Colonic mucosa (tissue), 4 donors: ENCODE measurements at regions not wholly inside any gene's neighbourhood (a gene's known extent, or its start where the extent isn't known, plus 50 kb on each side); places are given as distances from the start of the nearest gene placed in this dataset.
"Not testable (repeated sequence)": the region's sequence is repeated elsewhere in the genome, so short reads cannot be mapped to it uniquely, and the experiment has no call there.

Source experiments
- DNase-seq: peaks from one replicate; pipeline ENCODE4 v3.0.0-alpha.2; 2020
- H3K27ac ChIP-seq: fragments of 200-600 bp; one replicate; pipeline ENCODE4 v1.8.0; 2021
- H3K27me3 ChIP-seq: fragments of 200-600 bp; one replicate; pipeline ENCODE4 v1.8.0; 2021
- H3K36me3 ChIP-seq: fragments of 200-600 bp; one replicate; pipeline ENCODE4 v1.8.0; 2021
- H3K4me1 ChIP-seq: fragments of 200-600 bp; one replicate; pipeline ENCODE4 v1.8.0; 2021; ENCODE audit warnings: mild to moderate bottlenecking
- H3K4me3 ChIP-seq: fragments of 200-600 bp; one replicate; pipeline ENCODE4 v1.8.0; 2021
- H3K9ac ChIP-seq, 2 donors: one replicate each; pipeline ENCODE4 v1.7.0; 2013; ENCODE audit warnings: control low read depth in 2 of 2, low read depth in 2 of 2, low read length in 2 of 2
- H3K9me3 ChIP-seq: fragments of 200-600 bp; one replicate; pipeline ENCODE4 v1.8.0; 2021
- CTCF ChIP-seq: fragments of 200-600 bp; IDR thresholded peaks from one replicate; pipeline ENCODE4 v1.8.0; 2022; ENCODE audit warnings: antibody characterized with exemption, mild to moderate bottlenecking
- intact Hi-C: fragments of 100-400 bp; cut with DNase I; formaldehyde crosslinking; loops from one replicate; pipeline ENCODE4 v1.14.1; 2022
- donor health status: healthy.
- donor health status: DM: no; HTN: no; CAD: no.
- donor health status: DM: no; HTN: no; CAD: no.

DNA sequence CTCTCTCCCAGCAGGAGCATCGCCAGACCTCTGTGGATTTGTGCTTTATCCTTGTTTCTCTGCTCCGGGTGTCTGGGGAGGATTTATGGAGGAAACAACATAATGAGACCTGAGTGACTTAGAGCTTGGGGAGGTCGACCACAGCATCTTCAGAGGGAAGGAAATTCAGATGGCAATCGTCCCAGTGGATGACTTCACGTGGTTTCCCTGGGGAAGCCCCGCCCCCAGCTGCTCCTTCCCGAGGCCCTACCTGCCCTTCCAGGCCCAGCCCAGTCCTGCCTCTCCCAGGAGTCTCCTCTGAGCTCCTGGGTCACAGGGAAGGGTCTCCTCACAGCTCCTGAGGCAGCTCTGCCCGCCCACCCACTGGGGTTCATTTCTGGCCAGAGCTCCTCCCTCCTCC lies 430.3 kb upstream of the SULF2 start:
- H3K9ac ChIP-seq = no peak overlapping the region
- no peaks in the 10 kb centered on the region for H3K9me3 ChIP-seq
- H3K27ac ChIP-seq = no peak overlapping the region
- H3K27me3 ChIP-seq = no peaks in the 10 kb centered on the region
- H3K4me1 ChIP-seq = no peaks in the 10 kb centered on the region
- intact Hi-C loops = no loop called here
- H3K4me3 ChIP-seq = no peak overlapping the region
- TF ChIP-seq CTCF = no peak
- no peak for DNase-seq
- no peaks in the 10 kb centered on the region for H3K36me3 ChIP-seq

- Histone ChIP-seq H3K9ac (no peak overlapping the region), H3K27me3 (no peaks in the 10 kb centered on the region), H3K36me3 (no peaks in the 10 kb centered on the region), H3K4me3 (no peak overlapping the region), H3K4me1 (no peaks in the 10 kb centered on the region), H3K9me3 (no peaks in the 10 kb centered on the region), H3K27ac (no peak overlapping the region)
- DNase-seq = no peak
- intact Hi-C loops = no loop called here
- TF ChIP-seq CTCF = no peak
Observed at GRCh38 chr20:48214601-48215000, 429.3 kb upstream of the SULF2 start.

DNA sequence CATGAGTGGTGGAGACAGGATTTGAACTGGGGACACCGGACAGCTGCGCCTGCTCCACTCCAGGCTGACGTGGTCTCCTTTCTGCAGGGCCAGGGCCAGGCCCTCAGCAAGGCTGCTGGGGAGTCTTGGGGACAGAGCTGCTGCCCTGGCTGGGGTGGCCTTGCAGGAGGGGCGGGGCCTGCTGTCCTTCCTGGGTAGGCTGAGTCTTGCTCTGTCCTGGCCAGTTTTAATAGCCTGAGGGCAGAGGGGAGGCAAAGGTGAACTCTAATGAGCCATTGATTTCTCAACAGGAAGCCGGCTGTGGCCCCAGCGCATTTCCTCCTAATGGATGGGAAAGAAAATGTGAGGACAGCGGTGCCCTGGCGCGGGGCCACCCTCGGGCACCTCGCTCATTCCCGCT lies 428.4 kb upstream of the SULF2 start:
- H3K9ac ChIP-seq, H3K9me3 ChIP-seq, H3K27me3 ChIP-seq, H3K36me3 ChIP-seq, H3K27ac ChIP-seq, intact Hi-C loops, H3K4me1 ChIP-seq, H3K4me3 ChIP-seq, DNase-seq: not testable (repeated sequence)

DNA sequence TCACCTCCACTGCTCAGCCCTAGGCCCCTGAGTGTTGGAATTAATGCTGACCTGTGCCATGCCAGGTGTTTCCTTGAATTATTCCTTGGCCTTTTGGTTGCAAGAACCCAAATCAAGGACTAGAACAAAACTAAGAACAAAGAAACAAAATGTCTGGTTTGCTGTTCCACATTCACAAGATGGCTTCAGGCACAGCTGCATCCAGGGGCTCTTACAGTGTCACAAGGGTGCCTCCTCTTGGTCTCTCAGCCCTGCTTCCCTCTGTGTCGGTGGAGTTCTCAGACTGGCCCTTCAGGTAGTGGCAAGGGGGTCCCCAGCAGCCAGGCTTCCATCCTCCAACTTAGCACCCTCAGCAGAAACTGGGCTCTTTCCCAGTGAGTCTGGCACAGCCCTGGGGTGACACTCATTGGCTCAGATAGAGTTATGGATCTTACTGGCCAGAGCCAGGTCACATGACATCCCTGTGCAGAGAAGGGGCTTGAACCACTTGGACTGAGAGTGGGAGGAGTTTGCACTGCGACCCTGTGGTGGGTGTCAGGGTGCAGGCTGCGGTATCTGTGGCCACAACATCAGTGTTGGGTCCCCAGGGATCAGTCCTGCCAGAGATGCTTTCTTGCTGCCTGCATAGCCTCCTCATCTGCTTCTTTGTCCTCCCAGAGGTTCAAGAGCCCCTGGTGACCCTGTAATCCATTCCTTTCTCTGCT lies 427.7 kb upstream of the SULF2 start:
- Histone ChIP-seq H3K27ac (no peak overlapping the region), H3K9me3 (no peaks in the 10 kb centered on the region), H3K36me3 (no peaks in the 10 kb centered on the region), H3K9ac (no peak overlapping the region), H3K4me1 (no peaks in the 10 kb centered on the region), H3K4me3 (no peak overlapping the region), H3K27me3 (no peaks in the 10 kb centered on the region)
- intact Hi-C loops = no loop called here
- DNase-seq = no peak
- no peak for TF ChIP-seq CTCF

DNA sequence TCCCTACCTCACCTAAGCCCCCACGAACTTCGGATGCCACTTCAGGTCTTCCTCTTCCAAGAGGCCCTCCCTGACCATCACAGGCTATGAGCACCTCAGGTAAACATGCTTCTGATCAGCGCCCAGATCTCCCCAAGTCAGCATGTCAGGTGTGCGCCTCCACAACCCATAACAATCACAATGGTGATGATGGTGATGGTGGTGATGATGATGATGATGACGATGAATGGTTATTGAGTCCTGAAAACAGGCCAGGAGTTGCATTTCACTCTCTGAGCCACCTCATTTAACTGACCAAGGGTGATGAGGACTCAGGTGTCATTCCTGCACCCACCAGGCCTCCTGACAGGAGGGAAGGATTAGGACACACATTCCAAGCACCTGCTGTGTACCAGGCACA lies 426.6 kb upstream of the SULF2 start:
- Histone ChIP-seq H3K4me1 (no peaks in the 10 kb centered on the region), H3K27me3 (no peaks in the 10 kb centered on the region), H3K27ac (no peak overlapping the region), H3K9me3 (no peaks in the 10 kb centered on the region), H3K9ac (no peak overlapping the region), H3K36me3 (no peaks in the 10 kb centered on the region), H3K4me3 (no peak overlapping the region)
- intact Hi-C loops = no loop called here
- no peak for DNase-seq
- no peak for TF ChIP-seq CTCF

DNA sequence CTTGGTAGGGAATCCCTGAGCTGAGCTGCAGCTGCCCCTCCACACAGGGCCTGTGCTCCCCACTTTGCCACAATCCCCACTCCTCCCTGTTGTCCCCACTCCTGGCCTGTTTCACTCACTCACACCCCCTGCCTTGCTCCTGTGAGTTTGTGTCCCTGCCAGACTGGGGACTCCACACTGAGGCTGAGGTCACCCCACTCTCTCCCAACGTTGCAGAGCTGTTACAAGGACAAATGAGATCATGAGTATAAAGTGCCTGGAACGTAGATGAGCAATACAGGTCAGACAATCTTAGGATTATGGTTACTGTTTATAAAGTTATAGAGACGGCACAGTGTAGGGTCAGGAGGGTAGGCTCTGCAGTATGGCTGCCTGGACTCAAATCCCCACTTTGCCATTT lies 426.0 kb upstream of the SULF2 start:
- intact Hi-C loops = no loop called here
- DNase-seq = no peak
- Histone ChIP-seq H3K36me3 (no peaks in the 10 kb centered on the region), H3K4me1 (no peaks in the 10 kb centered on the region), H3K27ac (no peak overlapping the region), H3K4me3 (no peak overlapping the region), H3K9me3 (no peaks in the 10 kb centered on the region), H3K27me3 (no peaks in the 10 kb centered on the region), H3K9ac (no peak overlapping the region)
- no peak for TF ChIP-seq CTCF
